GM21576 (cell line): ENCODE measurements at regions not wholly inside any gene's neighbourhood (a gene's known extent, or its start where the extent isn't known, plus 50 kb on each side); places are given as distances from the start of the nearest gene placed in this dataset.

Experiments
- ATAC-seq: cut with Tn5 transposase; IDR thresholded peaks from one replicate; pipeline ENCODE4 v1.9.1; 2021; ENCODE audit warnings: mild to moderate bottlenecking, moderate library complexity; ENCODE audit not compliant: unreplicated experiment

DNA sequence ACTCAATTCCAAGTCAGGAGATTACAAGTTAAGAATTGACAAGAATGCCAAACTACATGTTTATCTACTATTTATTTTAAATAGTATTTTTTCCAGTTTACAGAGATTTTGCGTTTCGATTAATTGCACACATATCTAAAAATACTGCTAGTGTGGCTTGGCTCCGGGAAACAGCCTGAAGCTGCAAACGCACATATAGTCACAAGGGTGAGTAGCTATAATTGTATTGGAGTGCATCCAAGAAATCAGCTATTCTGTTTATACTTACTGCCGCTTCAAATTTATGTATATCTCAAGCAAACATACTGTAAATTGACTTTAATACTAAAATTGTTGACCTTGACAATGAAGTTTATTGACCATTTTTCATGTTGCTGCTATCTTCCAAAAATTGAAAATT lies 77.0 kb upstream of the PLSCR5 start:
- no peak for ATAC-seq

DNA sequence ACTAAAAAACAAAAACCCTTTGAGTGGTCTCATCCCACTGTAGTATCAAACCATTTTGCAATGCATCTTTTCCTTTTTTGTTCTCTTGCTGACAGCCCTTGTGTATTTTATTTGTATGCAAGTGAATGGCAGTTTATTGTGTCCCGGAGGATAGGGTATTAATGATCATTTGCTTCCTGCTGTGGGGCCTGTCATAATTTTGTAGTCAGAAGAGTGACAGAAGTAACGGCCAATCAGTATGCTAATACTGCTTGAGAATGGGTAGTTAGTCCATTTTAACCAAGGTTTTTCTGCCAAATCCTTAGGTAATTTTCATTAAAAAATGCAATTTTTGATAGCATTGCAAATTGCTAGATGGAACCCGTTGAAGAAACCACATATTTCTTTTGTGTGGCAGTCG lies 75.5 kb upstream of the PLSCR5 start:
- ATAC-seq, result no peak

DNA sequence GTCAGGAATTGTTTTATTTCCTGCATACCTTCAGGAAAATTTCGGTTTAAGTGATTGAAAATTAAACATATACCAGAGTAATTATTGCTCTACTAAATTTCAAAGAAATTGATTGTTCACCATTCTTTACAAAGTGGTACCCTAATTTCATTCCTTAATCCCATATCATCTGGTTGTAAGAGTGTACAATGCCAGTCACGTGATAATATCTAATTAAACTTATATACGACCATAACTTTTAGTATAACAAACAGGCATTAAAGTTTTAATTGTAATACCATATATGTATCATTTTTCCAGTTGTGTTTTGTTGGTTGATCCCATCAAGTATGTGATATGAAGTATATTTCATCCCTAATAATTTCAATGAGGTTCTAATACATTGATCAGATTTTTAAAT lies 74.8 kb upstream of the PLSCR5 start:
- no peak for ATAC-seq

DNA sequence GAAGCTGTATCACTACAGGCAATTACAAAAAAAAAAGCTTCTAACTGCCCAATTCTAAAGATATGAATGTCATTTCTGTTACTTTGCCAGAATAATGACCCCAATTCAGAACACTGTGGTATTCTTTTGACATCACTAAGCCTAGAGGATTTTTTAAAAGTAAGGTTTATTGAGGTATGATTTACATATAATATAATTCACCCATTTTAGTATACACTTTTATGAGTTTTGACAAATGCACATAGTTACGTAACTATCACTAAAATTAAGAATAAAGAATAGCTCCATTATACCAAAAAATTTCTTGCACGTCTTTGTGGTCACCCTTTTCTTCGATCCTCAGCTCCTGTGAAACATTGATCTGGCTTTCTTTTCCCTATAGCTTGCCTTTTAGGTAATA lies 74.0 kb upstream of the PLSCR5 start:
- no peak for ATAC-seq

DNA sequence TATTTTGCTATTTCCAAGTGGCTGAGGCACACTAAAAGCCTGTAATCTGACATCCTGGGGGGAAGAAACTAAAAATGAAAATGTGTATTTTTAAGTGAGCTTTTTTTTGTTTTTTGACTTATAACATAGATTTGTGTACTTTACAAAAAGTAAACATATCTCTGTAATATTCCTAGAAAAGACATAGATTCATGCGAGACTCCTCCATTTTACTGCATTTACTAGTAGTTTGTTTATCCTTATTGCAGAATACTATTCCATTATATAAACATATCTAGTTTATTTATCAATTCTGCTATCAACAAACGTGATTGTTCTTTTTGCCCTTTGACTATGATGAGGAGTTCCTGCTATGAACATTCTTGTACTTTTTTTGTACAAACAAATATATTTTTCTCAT lies 67.8 kb upstream of the PLSCR5 start:
- ATAC-seq, result no peak

DNA sequence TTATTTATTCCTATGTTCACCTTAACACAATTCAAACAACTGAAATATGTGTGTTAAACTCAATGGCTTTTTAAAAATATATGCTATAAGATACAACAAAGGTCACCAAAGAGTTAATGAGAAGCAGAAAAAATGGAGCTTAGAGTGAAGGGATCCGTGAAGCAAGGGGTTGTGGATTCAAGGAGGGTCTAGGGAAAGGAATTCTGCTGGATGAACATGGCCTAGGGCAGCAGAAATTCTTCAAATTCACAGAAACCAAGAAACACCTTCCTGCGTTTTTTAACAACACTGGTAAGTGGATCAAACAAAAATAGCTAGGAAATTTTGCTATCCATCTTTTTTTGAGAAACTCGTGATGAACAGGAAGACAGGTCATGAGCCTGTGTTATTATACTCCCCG lies 59.3 kb upstream of the PLSCR5 start:
- ATAC-seq, result no peak

DNA sequence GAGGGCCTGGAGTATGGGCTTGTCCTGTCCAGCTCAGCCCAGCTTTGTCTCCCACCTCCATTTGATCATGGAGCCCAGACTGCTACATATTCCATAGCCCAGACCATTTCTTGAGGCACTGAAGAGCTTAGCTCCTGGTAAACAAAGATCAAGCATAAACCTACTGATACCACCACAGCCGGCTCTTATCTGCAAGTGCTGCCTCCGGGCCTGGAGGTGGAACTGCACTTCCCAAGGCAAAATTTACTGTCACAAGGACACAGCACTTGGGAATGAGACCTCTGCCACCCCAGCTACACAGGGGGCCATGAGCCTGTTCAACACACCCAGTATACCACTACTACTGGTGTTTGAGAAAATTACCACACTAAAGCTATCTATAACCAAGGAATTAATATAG lies 53.7 kb upstream of the PLSCR5 start:
- no peak for ATAC-seq

DNA sequence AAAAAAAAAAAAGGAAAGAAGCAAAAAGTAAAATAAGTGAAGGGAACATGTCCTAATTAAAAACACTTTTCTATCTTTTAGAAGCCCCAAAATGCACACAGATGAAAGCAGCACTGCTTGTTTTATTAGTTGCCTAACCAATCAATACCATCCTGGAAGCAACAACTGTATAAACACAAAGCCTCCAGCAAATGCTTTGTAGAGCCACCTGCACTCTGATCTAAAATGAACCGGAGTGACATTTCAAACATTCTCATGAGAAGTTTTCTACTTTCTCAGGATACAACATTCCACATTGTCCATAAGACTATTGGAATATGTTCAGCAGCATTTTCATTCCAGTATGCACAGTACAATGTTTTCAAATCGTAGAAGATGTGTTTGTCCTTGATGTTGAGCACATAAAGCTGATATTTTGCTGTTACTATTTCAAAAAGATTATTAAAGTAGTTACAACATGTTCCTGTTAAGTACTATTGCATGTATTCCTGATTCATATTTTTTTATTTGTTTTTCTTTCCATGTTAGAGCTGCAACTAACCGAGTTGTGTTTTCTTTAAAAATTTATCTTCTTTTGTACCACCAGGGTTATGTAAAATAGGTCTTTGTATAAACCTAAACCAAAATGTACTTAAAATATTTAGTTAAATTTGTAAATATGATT lies 50.3 kb upstream of the PLSCR5 start:
- ATAC-seq, result no peak
